Caco-2 (cell line): ENCODE measurements at regions not wholly inside any gene's neighbourhood (a gene's known extent, or its start where the extent isn't known, plus 50 kb on each side); places are given as distances from the start of the nearest gene placed in this dataset.

ENCODE experiments used
- BruUV-seq: library from RNA; stranded (reverse); fragments of 400-500 nt; replicated peaks from 2 replicates; lab custom pipeline; 2021; lab: Mats Ljungman, UMichigan
- CTCF ChIA-PET: fragments of 300-600 bp; sonication (Branson Sonifier 250); formaldehyde crosslinking; loops from one replicate; lab custom pipeline; 2022; ENCODE audit warnings: antibody characterized with exemption; lab: Charles Lee
- POLR2A ChIA-PET: fragments of 300-600 bp; sonication (Branson Sonifier 250); formaldehyde crosslinking; loops from one replicate; lab custom pipeline; 2022; ENCODE audit warnings: antibody characterized with exemption; lab: Charles Lee
- DNase-seq, 2 experiments: peaks; one replicate each; pipeline versions ENCODE4 v3.0.0 to v3.0.0-alpha.2; 2020 to 2022
- H3K27me3 ChIP-seq: replicated peaks from 2 replicates; pipeline ENCODE4 v1.6.0; 2011; ENCODE audit warnings: low read length; ENCODE audit not compliant: control insufficient read depth, insufficient read depth
- H3K36me3 ChIP-seq: 2 replicates; pipeline ENCODE4 v1.5.1; 2011; ENCODE audit warnings: low read length; ENCODE audit not compliant: control insufficient read depth, insufficient read depth
- H3K4me1 ChIP-seq: fragments of 250-450 bp; sonication (Bioruptor Pico); 2 replicates; pipeline ENCODE4 v1.5.1; 2020; ENCODE audit warnings: mild to moderate bottlenecking
- H3K4me3 ChIP-seq: 2 replicates; pipeline ENCODE4 v1.5.1; 2011; ENCODE audit warnings: low read depth, mild to moderate bottlenecking, control low read depth, low read length
- H3K9me3 ChIP-seq: fragments of 250-450 bp; sonication (Bioruptor Pico); 2 replicates; pipeline ENCODE4 v1.5.1; 2020; ENCODE audit warnings: mild to moderate bottlenecking, moderate library complexity
- H3K27ac Mint-ChIP-seq: one replicate; pipeline ENCODE4 v1.8.0; 2022; ENCODE audit warnings: mixed read lengths; ENCODE audit not compliant: unreplicated experiment
- H3K27me3 Mint-ChIP-seq: one replicate; pipeline ENCODE4 v1.8.0; 2022; ENCODE audit warnings: mixed read lengths; ENCODE audit not compliant: insufficient read depth, unreplicated experiment
- H3K36me3 Mint-ChIP-seq: one replicate; pipeline ENCODE4 v1.8.0; 2022; ENCODE audit warnings: mild to moderate bottlenecking, mixed read lengths; ENCODE audit not compliant: insufficient read depth, unreplicated experiment
- H3K4me1 Mint-ChIP-seq: one replicate; pipeline ENCODE4 v1.8.0; 2022; ENCODE audit warnings: low read depth, mixed read lengths; ENCODE audit not compliant: unreplicated experiment
- H3K4me3 Mint-ChIP-seq: one replicate; pipeline ENCODE4 v1.8.0; 2022; ENCODE audit warnings: mild to moderate bottlenecking, moderate library complexity, mixed read lengths; ENCODE audit not compliant: unreplicated experiment
- H3K9me3 Mint-ChIP-seq: one replicate; pipeline ENCODE4 v1.8.0; 2022; ENCODE audit warnings: mixed read lengths; ENCODE audit not compliant: unreplicated experiment
- intact Hi-C: fragments of 100-400 bp; cut with micrococcal nuclease; formaldehyde crosslinking; loops from one replicate; pipeline ENCODE4 v1.10.0; 2022; ENCODE audit not compliant: unreplicated experiment
- TF ChIP-seq, protein P1 (sequence below), 2 experiments: fragments of 200-600 bp in 1 of 2; IDR thresholded peaks; 1 replicate in 1 of 2; 2 replicates in 1 of 2; pipeline versions ENCODE4 v1.5.1 to v1.8.0; 2011 to 2022; ENCODE audit warnings: antibody characterized with exemption in 1 of 2, control low read depth in 1 of 2, inconsistent platforms in 1 of 2, low read depth in 1 of 2, low read length in 1 of 2, mild to moderate bottlenecking in 1 of 2, moderate library complexity in 1 of 2; ENCODE audit not compliant: insufficient read depth in 1 of 2, severe bottlenecking in 1 of 2, unreplicated experiment in 1 of 2

DNA sequence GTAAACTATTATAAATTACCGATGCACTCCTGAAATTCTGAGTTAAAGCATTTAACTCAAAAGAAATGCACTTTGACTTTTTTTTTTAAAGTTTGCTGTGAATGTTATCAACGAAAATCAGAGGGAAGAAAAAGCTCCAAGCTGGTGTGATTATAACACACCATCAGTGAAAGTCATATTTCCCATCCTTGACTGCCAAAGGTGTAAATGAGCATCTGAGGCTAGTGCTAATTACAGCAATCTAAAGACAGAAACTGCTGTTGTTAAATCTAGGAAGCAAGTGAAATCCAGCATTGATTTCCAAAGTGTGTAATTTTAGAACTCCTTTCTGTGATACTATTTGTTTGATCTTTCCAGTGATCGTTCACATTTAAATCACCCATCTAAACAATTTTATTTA is 1538.8 kb downstream of the TECRL start:
- H3K36me3 ChIP-seq: no peaks in the 10 kb centered on the region
- Mint-ChIP-seq H3K36me3 (no peaks in the 10 kb centered on the region), H3K27me3 (no peaks in the 10 kb centered on the region), H3K9me3 (no peaks in the 10 kb centered on the region), H3K4me3 (no peak overlapping the region), H3K4me1 (no peaks in the 10 kb centered on the region), H3K27ac (no peak overlapping the region)
- H3K4me1 ChIP-seq: no peaks in the 10 kb centered on the region
- no peak for DNase-seq
- ChIA-PET POLR2A (no interaction called here), CTCF (no interaction called here)
- intact Hi-C loops: no loop called here
- BruUV-seq: no TSS peak
- no peaks in the 10 kb centered on the region for H3K27me3 ChIP-seq
- no peaks in the 10 kb centered on the region for H3K9me3 ChIP-seq
- TF ChIP-seq, protein P1, sequence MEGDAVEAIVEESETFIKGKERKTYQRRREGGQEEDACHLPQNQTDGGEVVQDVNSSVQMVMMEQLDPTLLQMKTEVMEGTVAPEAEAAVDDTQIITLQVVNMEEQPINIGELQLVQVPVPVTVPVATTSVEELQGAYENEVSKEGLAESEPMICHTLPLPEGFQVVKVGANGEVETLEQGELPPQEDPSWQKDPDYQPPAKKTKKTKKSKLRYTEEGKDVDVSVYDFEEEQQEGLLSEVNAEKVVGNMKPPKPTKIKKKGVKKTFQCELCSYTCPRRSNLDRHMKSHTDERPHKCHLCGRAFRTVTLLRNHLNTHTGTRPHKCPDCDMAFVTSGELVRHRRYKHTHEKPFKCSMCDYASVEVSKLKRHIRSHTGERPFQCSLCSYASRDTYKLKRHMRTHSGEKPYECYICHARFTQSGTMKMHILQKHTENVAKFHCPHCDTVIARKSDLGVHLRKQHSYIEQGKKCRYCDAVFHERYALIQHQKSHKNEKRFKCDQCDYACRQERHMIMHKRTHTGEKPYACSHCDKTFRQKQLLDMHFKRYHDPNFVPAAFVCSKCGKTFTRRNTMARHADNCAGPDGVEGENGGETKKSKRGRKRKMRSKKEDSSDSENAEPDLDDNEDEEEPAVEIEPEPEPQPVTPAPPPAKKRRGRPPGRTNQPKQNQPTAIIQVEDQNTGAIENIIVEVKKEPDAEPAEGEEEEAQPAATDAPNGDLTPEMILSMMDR (IDR thresholded peaks at IDR 0.05; ENCODE audit: insufficient read depth in 1 of 2, low read depth in 1 of 2, low read length in 1 of 2, severe bottlenecking in 1 of 2, unreplicated experiment in 1 of 2): no peak
- no peak overlapping the region for H3K4me3 ChIP-seq

DNA sequence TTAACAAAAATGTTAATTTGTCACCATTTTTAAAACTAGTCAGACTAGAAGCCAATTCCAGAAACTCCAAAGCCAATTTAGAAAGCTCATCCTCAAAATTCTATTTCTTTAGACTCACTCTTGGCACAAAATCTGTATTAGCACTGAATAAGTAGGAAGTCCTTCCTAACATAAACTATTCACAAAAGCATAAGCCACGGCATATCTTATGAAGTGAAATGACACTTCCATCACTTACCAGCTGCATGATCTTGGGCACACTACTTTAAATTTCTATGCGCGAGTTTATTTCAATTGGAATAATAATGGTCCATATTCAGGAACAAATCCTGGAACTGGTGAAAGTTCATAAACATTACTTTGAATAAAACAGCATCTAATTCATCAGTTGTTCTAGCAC is 1544.0 kb downstream of the TECRL start:
- H3K4me1 Mint-ChIP-seq: no peaks in the 10 kb centered on the region
- H3K36me3 Mint-ChIP-seq: no peaks in the 10 kb centered on the region
- no TSS peak for BruUV-seq
- no peaks in the 10 kb centered on the region for H3K27me3 Mint-ChIP-seq
- Histone ChIP-seq H3K4me1 (no peaks in the 10 kb centered on the region), H3K9me3 (no peaks in the 10 kb centered on the region), H3K27me3 (no peaks in the 10 kb centered on the region), H3K36me3 (no peaks in the 10 kb centered on the region), H3K4me3 (no peak overlapping the region)
- DNase-seq: no peak
- no peak overlapping the region for H3K27ac Mint-ChIP-seq
- intact Hi-C loops: no loop called here
- POLR2A ChIA-PET: no interaction called here
- no peak overlapping the region for H3K4me3 Mint-ChIP-seq
- H3K9me3 Mint-ChIP-seq: no peaks in the 10 kb centered on the region
- TF ChIP-seq, protein P1 (IDR thresholded peaks at IDR 0.05; ENCODE audit: insufficient read depth in 1 of 2, low read depth in 1 of 2, low read length in 1 of 2, severe bottlenecking in 1 of 2, unreplicated experiment in 1 of 2): no peak
- CTCF ChIA-PET: no interaction called here

DNA sequence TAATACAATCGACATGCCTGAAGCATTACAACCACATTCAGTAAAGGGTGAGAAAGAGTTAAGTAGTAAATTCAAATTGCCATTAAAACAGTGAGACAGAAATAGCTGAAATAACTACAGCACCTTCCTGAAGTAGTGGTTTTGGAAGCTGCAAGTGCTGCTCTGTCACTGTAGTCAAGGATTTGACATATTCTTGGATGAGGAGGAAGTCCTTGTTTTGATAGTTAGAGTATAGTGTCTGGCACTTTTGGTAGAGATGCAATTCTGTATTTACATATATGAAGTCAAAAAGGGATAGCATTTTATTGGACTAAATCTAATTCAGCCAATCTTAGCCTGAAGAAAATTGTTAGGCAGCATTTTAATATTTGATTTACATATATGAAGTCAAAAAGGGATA is 1559.6 kb downstream of the TECRL start:
- Mint-ChIP-seq H3K36me3 (no peaks in the 10 kb centered on the region), H3K9me3 (no peaks in the 10 kb centered on the region), H3K27ac (no peak overlapping the region), H3K4me3 (no peak overlapping the region), H3K4me1 (no peaks in the 10 kb centered on the region), H3K27me3 (no peaks in the 10 kb centered on the region)
- H3K9me3 ChIP-seq: no peaks in the 10 kb centered on the region
- H3K27me3 ChIP-seq: no peaks in the 10 kb centered on the region
- TF ChIP-seq, protein P1 (IDR thresholded peaks at IDR 0.05; ENCODE audit: insufficient read depth in 1 of 2, low read depth in 1 of 2, low read length in 1 of 2, severe bottlenecking in 1 of 2, unreplicated experiment in 1 of 2): no peak
- no peak overlapping the region for H3K4me3 ChIP-seq
- CTCF ChIA-PET: no interaction called here
- H3K4me1 ChIP-seq: no peaks in the 10 kb centered on the region
- POLR2A ChIA-PET: no interaction called here
- BruUV-seq: no TSS peak
- no peak for DNase-seq
- no peaks in the 10 kb centered on the region for H3K36me3 ChIP-seq
- intact Hi-C loops: no loop called here
